B cell (primary cell): ENCODE measurements at regions not wholly inside any gene's neighbourhood (a gene's known extent, or its start where the extent isn't known, plus 50 kb on each side); places are given as distances from the start of the nearest gene placed in this dataset.

Experiments
- ATAC-seq: fragments of 200-7000 bp; cut with Tn5 transposase; one replicate; pipeline ENCODE4 v1.10.0; 2021; ENCODE audit warnings: low read depth, mild to moderate bottlenecking, moderate number of reproducible peaks, moderate library complexity
- CTCF ChIA-PET: fragments of 350-600 bp; sonication (Branson Sonifier 250); formaldehyde crosslinking; loops from one replicate; lab custom pipeline; 2021; ENCODE audit warnings: antibody characterized with exemption, inconsistent platforms; lab: Charles Lee
- POLR2A ChIA-PET: fragments of 350-600 bp; sonication (Branson Sonifier 250); formaldehyde crosslinking; loops from one replicate; lab custom pipeline; 2021; ENCODE audit warnings: antibody characterized with exemption; lab: Charles Lee
- DNase-seq: peaks from one replicate; pipeline ENCODE4 v3.0.0; 2013
- H2AFZ ChIP-seq: 2 replicates; pipeline ENCODE4 v1.6.1; 2012; ENCODE audit warnings: mild to moderate bottlenecking, low read depth, low read length; ENCODE audit not compliant: insufficient read depth, poor library complexity, severe bottlenecking
- H3K27ac ChIP-seq, 2 donors: 1 replicate in 1 of 2; 2 replicates in 1 of 2; pipeline ENCODE4 v1.5.1; 2012 to 2013; ENCODE audit warnings: low read length in 2 of 2, mild to moderate bottlenecking in 2 of 2, moderate library complexity in 1 of 2
- H3K27me3 ChIP-seq, 4 experiments: fragments of 200-600 bp in 1 of 4; sonication (generic) in 1 of 4; replicated peaks in 1 of 4; 1 replicate in 2 of 4; 2 replicates in 2 of 4; pipeline versions ENCODE4 v1.6.1 to v1.7.0; 2013 to 2016; ENCODE audit warnings: low read length in 3 of 4, mild to moderate bottlenecking in 2 of 4, mixed read lengths in 1 of 4, moderate library complexity in 1 of 4; ENCODE audit not compliant: insufficient read depth in 4 of 4, control insufficient read depth in 3 of 4; ENCODE audit errors: control extremely low read depth in 1 of 4
- H3K36me3 ChIP-seq, 2 experiments: replicated peaks in 1 of 2; 1 replicate in 1 of 2; 2 replicates in 1 of 2; pipeline versions ENCODE4 v1.6.1 to v1.7.1; 2013; ENCODE audit warnings: low read length in 1 of 2; ENCODE audit not compliant: insufficient read depth in 2 of 2, control insufficient read depth in 1 of 2; ENCODE audit errors: control extremely low read depth in 1 of 2, extremely low read depth in 1 of 2
- H3K4me1 ChIP-seq, 2 donors: fragments of 200-600 bp in 1 of 2; sonication (generic) in 1 of 2; 1 replicate in 1 of 2; 2 replicates in 1 of 2; pipeline versions ENCODE4 v1.5.1 to v1.6.1; 2013 to 2017; ENCODE audit warnings: low read length in 2 of 2; ENCODE audit not compliant: control insufficient read depth in 2 of 2, insufficient read depth in 2 of 2
- H3K4me2 ChIP-seq: replicated peaks from 2 replicates; pipeline ENCODE3; 2012; ENCODE audit warnings: mild to moderate bottlenecking, low read depth, low read length; ENCODE audit not compliant: poor library complexity, severe bottlenecking
- H3K4me3 ChIP-seq, 5 experiments: fragments of 200-600 bp in 1 of 5; sonication (generic) in 1 of 5; 1 replicate in 3 of 5; 2 replicates in 2 of 5; pipeline versions ENCODE4 v1.5.1 to v1.7.0; 2011 to 2016; ENCODE audit warnings: low read length in 4 of 5, mild to moderate bottlenecking in 4 of 5, low read depth in 2 of 5, control low read depth in 1 of 5, moderate library complexity in 1 of 5; ENCODE audit not compliant: insufficient read depth in 1 of 5; ENCODE audit errors: control extremely low read depth in 1 of 5, extremely low read depth in 1 of 5
- H3K79me2 ChIP-seq: fragments of 200-600 bp; sonication (generic); one replicate; pipeline ENCODE4 v1.6.0; 2016; ENCODE audit warnings: low read length; ENCODE audit not compliant: control insufficient read depth, insufficient read depth
- H3K9ac ChIP-seq: fragments of 200-600 bp; sonication (generic); 2 replicates; pipeline ENCODE4 v1.6.1; 2017; ENCODE audit warnings: mild to moderate bottlenecking, low read length, moderate library complexity
- H3K9me3 ChIP-seq, 3 donors: one replicate each; pipeline versions ENCODE4 v1.6.1 to v1.7.1; 2013; ENCODE audit warnings: low read length in 2 of 3; ENCODE audit not compliant: control insufficient read depth in 2 of 3, insufficient read depth in 1 of 3; ENCODE audit errors: control extremely low read depth in 1 of 3
- H4K20me1 ChIP-seq: 2 replicates; pipeline ENCODE4 v1.6.0; 2012; ENCODE audit warnings: mild to moderate bottlenecking, low read length; ENCODE audit not compliant: insufficient read depth, control insufficient read depth, poor library complexity, severe bottlenecking
- H3K27ac Mint-ChIP-seq: one replicate; pipeline ENCODE4 v1.8.0; 2021; ENCODE audit warnings: mixed read lengths
- H3K27me3 Mint-ChIP-seq: one replicate; pipeline ENCODE4 v1.8.0; 2021; ENCODE audit warnings: mixed read lengths
- H3K4me1 Mint-ChIP-seq: one replicate; pipeline ENCODE4 v1.8.0; 2021; ENCODE audit warnings: mixed read lengths
- H3K4me3 Mint-ChIP-seq: one replicate; pipeline ENCODE4 v1.8.0; 2021; ENCODE audit warnings: mixed read lengths
- H3K9me3 Mint-ChIP-seq: one replicate; pipeline ENCODE4 v1.8.0; 2022; ENCODE audit warnings: mixed read lengths; ENCODE audit not compliant: insufficient read depth
- EZH2 ChIP-seq: IDR thresholded peaks from 2 replicates; pipeline ENCODE4 v1.6.1; 2012; ENCODE audit warnings: borderline replicate concordance, low read depth, mild to moderate bottlenecking, moderate library complexity, low read length; ENCODE audit not compliant: insufficient read depth, poor library complexity, severe bottlenecking
- WGBS: methylation state at CpG from one replicate; pipeline ENCODE4 v1.1.5; 2013; ENCODE audit warnings: missing lambda C conversion rate; ENCODE audit not compliant: insufficient coverage; 5-methylcytosine and 5-hydroxymethylcytosine counted together
- intact Hi-C: fragments of 100-400 bp; cut with micrococcal nuclease; formaldehyde crosslinking; loops from one replicate; pipeline ENCODE4 v1.10.0; 2022
- TF ChIP-seq, protein P1 (sequence below): fragments of 200-600 bp; IDR thresholded peaks from one replicate; pipeline ENCODE4 v1.8.0; 2022; ENCODE audit warnings: antibody characterized with exemption, mild to moderate bottlenecking

DNA sequence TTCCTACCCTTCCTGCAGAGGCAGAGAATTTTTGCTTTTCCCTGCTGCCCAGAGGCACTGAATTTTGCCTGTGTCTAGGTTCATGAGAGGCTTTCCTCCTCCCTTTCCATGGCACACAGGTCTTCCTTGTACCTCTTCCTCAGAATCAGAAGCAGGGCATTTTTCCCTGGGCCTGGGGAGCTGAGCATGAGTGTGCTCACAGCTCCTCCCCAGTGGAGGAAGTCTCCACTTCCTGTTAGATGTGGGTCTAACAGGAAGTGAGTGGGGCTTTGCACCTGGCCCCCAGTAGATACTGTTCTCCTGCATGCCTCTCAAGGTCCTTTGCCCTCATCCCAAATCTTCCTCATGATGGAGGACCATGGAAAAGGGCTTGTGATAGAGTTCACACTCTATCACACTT, 297.2 kb upstream of the FIGN start:
- Mint-ChIP-seq H3K9me3 (no peaks in the 10 kb centered on the region), H3K27me3 (no peaks in the 10 kb centered on the region), H3K4me1 (no peaks in the 10 kb centered on the region), H3K27ac (no peak overlapping the region), H3K4me3 (no peak overlapping the region)
- Histone ChIP-seq H3K9ac (no peak overlapping the region), H3K4me1 (no peaks in the 10 kb centered on the region), H3K4me3 (no peak overlapping the region), H3K27ac (no peak overlapping the region), H2AFZ (no peak overlapping the region), H3K4me2 (no peak overlapping the region), H3K9me3 (no peaks in the 10 kb centered on the region), H3K79me2 (no peaks in the 10 kb centered on the region), H3K27me3 (no peaks in the 10 kb centered on the region), H4K20me1 (no peaks in the 10 kb centered on the region), H3K36me3 (no peaks in the 10 kb centered on the region)
- no peak for ATAC-seq
- DNase-seq, result no peak
- ChIA-PET POLR2A (no interaction called here), CTCF (no interaction called here)
- TF ChIP-seq EZH2, result no peak
- TF ChIP-seq, protein P1, sequence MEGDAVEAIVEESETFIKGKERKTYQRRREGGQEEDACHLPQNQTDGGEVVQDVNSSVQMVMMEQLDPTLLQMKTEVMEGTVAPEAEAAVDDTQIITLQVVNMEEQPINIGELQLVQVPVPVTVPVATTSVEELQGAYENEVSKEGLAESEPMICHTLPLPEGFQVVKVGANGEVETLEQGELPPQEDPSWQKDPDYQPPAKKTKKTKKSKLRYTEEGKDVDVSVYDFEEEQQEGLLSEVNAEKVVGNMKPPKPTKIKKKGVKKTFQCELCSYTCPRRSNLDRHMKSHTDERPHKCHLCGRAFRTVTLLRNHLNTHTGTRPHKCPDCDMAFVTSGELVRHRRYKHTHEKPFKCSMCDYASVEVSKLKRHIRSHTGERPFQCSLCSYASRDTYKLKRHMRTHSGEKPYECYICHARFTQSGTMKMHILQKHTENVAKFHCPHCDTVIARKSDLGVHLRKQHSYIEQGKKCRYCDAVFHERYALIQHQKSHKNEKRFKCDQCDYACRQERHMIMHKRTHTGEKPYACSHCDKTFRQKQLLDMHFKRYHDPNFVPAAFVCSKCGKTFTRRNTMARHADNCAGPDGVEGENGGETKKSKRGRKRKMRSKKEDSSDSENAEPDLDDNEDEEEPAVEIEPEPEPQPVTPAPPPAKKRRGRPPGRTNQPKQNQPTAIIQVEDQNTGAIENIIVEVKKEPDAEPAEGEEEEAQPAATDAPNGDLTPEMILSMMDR, result no peak
- intact Hi-C loops, result no loop called here

DNA sequence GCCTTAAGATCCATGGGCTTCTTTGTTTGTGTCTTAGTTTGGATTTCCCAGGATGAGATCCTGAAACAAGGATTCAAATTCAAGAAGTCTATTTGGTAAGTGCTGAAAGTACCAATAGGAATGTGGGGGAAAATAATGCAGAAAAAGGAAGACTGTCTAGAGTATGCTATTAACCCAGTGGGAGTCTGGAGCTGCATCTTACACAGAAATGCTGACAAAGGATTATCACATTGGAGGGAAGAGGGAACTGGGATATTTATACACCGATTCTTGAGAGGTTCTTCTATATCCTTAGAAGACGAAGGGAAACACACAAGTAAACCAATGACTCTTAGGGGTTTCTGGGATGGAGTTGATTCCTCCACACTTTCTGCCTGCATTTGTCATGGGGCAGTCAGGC, 294.8 kb upstream of the FIGN start:
- no peak overlapping the region for H3K27ac Mint-ChIP-seq
- no peaks in the 10 kb centered on the region for H3K79me2 ChIP-seq
- H3K9me3 ChIP-seq, result no peaks in the 10 kb centered on the region
- no peak overlapping the region for H3K9ac ChIP-seq
- intact Hi-C loops, result no loop called here
- H3K27me3 ChIP-seq, result no peaks in the 10 kb centered on the region
- no peak overlapping the region for H3K27ac ChIP-seq
- no peaks in the 10 kb centered on the region for H3K27me3 Mint-ChIP-seq
- H3K4me2 ChIP-seq, result no peak overlapping the region
- TF ChIP-seq, protein P1, result no peak
- TF ChIP-seq EZH2, result no peak
- H3K4me3 Mint-ChIP-seq, result no peak overlapping the region
- H2AFZ ChIP-seq, result no peak overlapping the region
- no peaks in the 10 kb centered on the region for H4K20me1 ChIP-seq
- ChIA-PET CTCF (no interaction called here), POLR2A (no interaction called here)
- no peak for DNase-seq
- H3K4me3 ChIP-seq, result no peak overlapping the region
- WGBS, result no CpG with 5 or more reads among the region's 2 CpGs
- ATAC-seq, result no peak
- H3K4me1 Mint-ChIP-seq, result no peaks in the 10 kb centered on the region
- no peaks in the 10 kb centered on the region for H3K36me3 ChIP-seq
- H3K9me3 Mint-ChIP-seq, result peaks cover 3% of the 10 kb centered on the region
- H3K4me1 ChIP-seq, result no peaks in the 10 kb centered on the region
